ENCODE measurements at regions not wholly inside any gene's neighbourhood (a gene's known extent, or its start where the extent isn't known, plus 50 kb on each side); places are given as distances from the start of the nearest gene placed in this dataset.

DNA sequence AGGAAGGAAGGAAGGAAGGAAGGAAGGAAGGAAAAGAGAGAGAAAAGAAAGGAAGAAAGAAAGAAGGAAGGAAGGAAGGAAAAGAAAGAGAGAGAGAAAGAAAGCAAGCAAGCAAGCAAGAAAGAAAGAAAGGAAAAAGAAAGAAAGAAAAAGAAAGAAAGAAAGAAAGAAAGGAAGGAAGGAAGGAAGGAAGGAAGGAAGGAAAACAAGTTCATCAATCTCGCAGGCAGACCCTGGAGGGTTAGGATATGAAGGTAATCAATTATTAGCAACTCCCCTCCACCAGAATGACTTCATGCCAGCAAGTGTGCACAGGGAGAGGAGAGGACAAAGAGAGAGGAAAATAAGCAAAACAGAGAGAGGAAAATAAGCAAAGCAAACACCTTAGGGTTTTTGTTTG, 80.2 kb downstream of the MTNR1A start:
- TF ChIP-seq POLR2A (IDR thresholded peaks at IDR 0.05; ENCODE audit: low read depth, low read length) (no peak), POLR2AphosphoS5 (IDR thresholded peaks at IDR 0.05; ENCODE audit: low read depth, low read length) (no peak), POU2F2 (IDR thresholded peaks at IDR 0.05; ENCODE audit: low read depth, low read length) (no peak)
